HepG2 (cell line): ENCODE measurements at regions not wholly inside any gene's neighbourhood (a gene's known extent, or its start where the extent isn't known, plus 50 kb on each side); places are given as distances from the start of the nearest gene placed in this dataset.

ENCODE experiments used
- ATAC-seq: fragments of 200-7000 bp; cut with Tn5 transposase; 3 replicates; pipeline ENCODE4 v1.9.1; 2020; ENCODE audit warnings: mild to moderate bottlenecking, moderate library complexity
- BruUV-seq: library from RNA; stranded (reverse); fragments of 400-500 nt; replicated peaks from 2 replicates; lab custom pipeline; 2021; lab: Mats Ljungman, UMichigan
- CTCF ChIA-PET: fragments of 300-600 bp; formaldehyde crosslinking; extraction: SDS; loops from one replicate; lab custom pipeline; 2021; ENCODE audit warnings: low total read pairs, inconsistent platforms, low intra/inter-chr PET ratio; lab: Yijun Ruan, JAX
- POLR2A ChIA-PET: fragments of 350-600 bp; sonication (Branson Sonifier 250); formaldehyde crosslinking; loops from one replicate; lab custom pipeline; 2020; ENCODE audit warnings: antibody characterized with exemption, inconsistent platforms; lab: Yijun Ruan, JAX
- DNase-seq: peaks from one replicate; pipeline ENCODE4 v3.0.0-alpha.2; 2015; ENCODE audit warnings: low spot score
- FAIRE-seq: peaks from 3 replicates; lab custom pipeline; 2011; peaks lifted over from hg19 to GRCh38; lab: Jason Lieb, UNC
- H2AFZ ChIP-seq: one replicate; pipeline ENCODE4 v1.6.1; 2011; ENCODE audit warnings: low read length, inconsistent platforms
- H3K27ac ChIP-seq: fragments of 300-600 bp; 3 replicates; pipeline ENCODE4 v1.8.0; 2011; ENCODE audit warnings: mixed run types, mild to moderate bottlenecking, mixed read lengths, low read length, inconsistent platforms; ENCODE audit not compliant: insufficient read depth; ENCODE audit errors: extremely low read length
- H3K27me3 ChIP-seq, 2 experiments: fragments of 200-600 bp in 1 of 2; 2 replicates in 1 of 2; 3 replicates in 1 of 2; pipeline versions ENCODE4 v1.6.0 to v1.8.0; 2011; ENCODE audit warnings: low read length in 2 of 2, mild to moderate bottlenecking in 2 of 2, moderate library complexity in 2 of 2, inconsistent platforms in 1 of 2; ENCODE audit not compliant: insufficient read depth in 2 of 2, control insufficient read depth in 1 of 2
- H3K36me3 ChIP-seq, 2 experiments: fragments of 200-600 bp in 1 of 2; replicated peaks in 1 of 2; 2 replicates in 1 of 2; 3 replicates in 1 of 2; pipeline versions ENCODE4 v1.5.1 to v1.8.0; 2011; ENCODE audit warnings: low read length in 2 of 2, inconsistent platforms in 1 of 2; ENCODE audit not compliant: insufficient read depth in 2 of 2, control insufficient read depth in 1 of 2
- H3K4me1 ChIP-seq: 2 replicates; pipeline ENCODE4 v1.5.1; 2012; ENCODE audit warnings: low read length, inconsistent platforms; ENCODE audit not compliant: insufficient read depth
- H3K4me2 ChIP-seq: 2 replicates; pipeline ENCODE4 v1.6.0; 2011; ENCODE audit warnings: low read depth, low read length, inconsistent platforms
- H3K4me3 ChIP-seq, 3 experiments: fragments of 200-600 bp in 1 of 3; sonication (generic), shearing (Covaris generic) in 1 of 3; replicated peaks in 1 of 3; 2 replicates each; pipeline ENCODE4 v1.5.1; 2011 to 2016; ENCODE audit warnings: low read length in 3 of 3, inconsistent platforms in 2 of 3, low read depth in 2 of 3, mild to moderate bottlenecking in 2 of 3, control low read depth in 1 of 3, mixed read lengths in 1 of 3; ENCODE audit not compliant: insufficient read depth in 1 of 3
- H3K79me2 ChIP-seq: one replicate; pipeline ENCODE4 v1.6.1; 2011; ENCODE audit warnings: low read length, inconsistent platforms; ENCODE audit not compliant: insufficient read depth
- H3K9ac ChIP-seq: 2 replicates; pipeline ENCODE4 v1.6.0; 2011; ENCODE audit warnings: mild to moderate bottlenecking, low read depth, low read length, inconsistent platforms; ENCODE audit not compliant: insufficient read depth
- H3K9me3 ChIP-seq: 2 replicates; pipeline ENCODE4 v1.5.1; 2012; ENCODE audit warnings: mild to moderate bottlenecking, low read length
- H4K20me1 ChIP-seq: 2 replicates; pipeline ENCODE4 v1.6.0; 2011; ENCODE audit warnings: inconsistent platforms, mild to moderate bottlenecking, low read length, moderate library complexity; ENCODE audit not compliant: insufficient read depth
- BRCA1 ChIP-seq: sonication (generic); formaldehyde crosslinking; IDR thresholded peaks from 2 replicates; pipeline ENCODE4 v1.4.0; 2020; ENCODE audit warnings: missing genetic modification reagents
- CTCF ChIP-seq: sonication (generic); formaldehyde crosslinking; IDR thresholded peaks from 2 replicates; pipeline ENCODE4 v1.5.0; 2020; ENCODE audit warnings: mild to moderate bottlenecking, missing genetic modification reagents, moderate library complexity
- HDAC2 ChIP-seq: sonication (generic); formaldehyde crosslinking; IDR thresholded peaks from 2 replicates; pipeline ENCODE4 v1.4.0; 2020; ENCODE audit warnings: missing genetic modification reagents
- KAT7 ChIP-seq: IDR thresholded peaks from 2 replicates; pipeline ENCODE4 v1.6.1; 2018; ENCODE audit warnings: borderline replicate concordance, missing compliant biosample characterization
- PAF1 ChIP-seq: IDR thresholded peaks from 2 replicates; pipeline ENCODE4 v1.6.1; 2016; ENCODE audit warnings: missing genetic modification reagents, missing compliant biosample characterization
- PAWR ChIP-seq: sonication (generic); formaldehyde crosslinking; IDR thresholded peaks from 2 replicates; pipeline ENCODE4 v1.4.0; 2020; ENCODE audit warnings: missing genetic modification reagents, mild to moderate bottlenecking, borderline replicate concordance
- PCBP1 ChIP-seq: fragments of 200-400 bp; formaldehyde crosslinking; IDR thresholded peaks from 2 replicates; pipeline ENCODE4 v1.6.1; 2017; ENCODE audit warnings: mild to moderate bottlenecking, low read depth, low read length, borderline replicate concordance
- RAD21 ChIP-seq: fragments of 450-650 bp; formaldehyde crosslinking; IDR thresholded peaks from 2 replicates; pipeline ENCODE4 v1.5.0; 2020; ENCODE audit warnings: mild to moderate bottlenecking
- ZBTB49 ChIP-seq: sonication (generic); formaldehyde crosslinking; IDR thresholded peaks from 2 replicates; pipeline ENCODE4 v1.4.0; 2020; ENCODE audit warnings: missing genetic modification reagents, borderline replicate concordance
- ZNF143 ChIP-seq: sonication (generic); formaldehyde crosslinking; IDR thresholded peaks from 2 replicates; pipeline ENCODE4 v1.4.0; 2020; ENCODE audit warnings: missing genetic modification reagents
- ZNF431 ChIP-seq: sonication (generic); formaldehyde crosslinking; IDR thresholded peaks from 2 replicates; pipeline ENCODE4 v1.9.0; 2022; ENCODE audit warnings: missing genetic modification reagents, low read depth, mild to moderate bottlenecking, borderline replicate concordance
- ZNF580 ChIP-seq: IDR thresholded peaks from 2 replicates; pipeline ENCODE4 v1.6.1; 2016; ENCODE audit warnings: low read depth, borderline replicate concordance
- ZNF879 ChIP-seq: sonication (generic); formaldehyde crosslinking; IDR thresholded peaks from 2 replicates; pipeline ENCODE4 v1.8.1; 2023; ENCODE audit warnings: missing genetic modification reagents
- WGBS: methylation state at CpG from one replicate; pipeline ENCODE4 v1.1.6; 2017; ENCODE audit warnings: low lambda C conversion rate; 5-methylcytosine and 5-hydroxymethylcytosine counted together
- in situ Hi-C: cut with HindIII; loops from 2 replicates; pipeline ENCODE4 v1.10.0; 2017; ENCODE audit warnings: low pct_unique_long_range_greater_than_20kb; ENCODE audit not compliant: extremely low pct_ligation_motif_present
- intact Hi-C: fragments of 100-400 bp; cut with micrococcal nuclease; formaldehyde crosslinking; loops from one replicate; pipeline ENCODE4 v1.10.0; 2022; ENCODE audit not compliant: unreplicated experiment

GRCh38 chr11:11029027-11029426 is 171.2 kb upstream of the ZBED5 start:
- Histone ChIP-seq H3K4me1 (no peaks in the 10 kb centered on the region), H3K9me3 (no peaks in the 10 kb centered on the region), H4K20me1 (no peaks in the 10 kb centered on the region), H3K4me3 (no peak overlapping the region), H3K4me2 (no peak overlapping the region), H3K9ac (no peak overlapping the region), H3K79me2 (no peaks in the 10 kb centered on the region), H3K27ac (no peak overlapping the region), H3K27me3 (0 out of 5 replicates have a peak, but pooled peaks cover 0 to 3% of the 10 kb centered on the region in 2 experiments), H3K36me3 (no peaks in the 10 kb centered on the region), H2AFZ (no peak overlapping the region)
- BruUV-seq, result no TSS peak
- TF ChIP-seq HDAC2 (no peak), PCBP1 (no peak), PAWR (CRISPR knock-in tag) (no peak)
- no peak for DNase-seq
- CTCF ChIA-PET, result interaction anchor here (0.7 to 1.3 kb wide), 3 partner anchors 759 to 761 kb away, joined by 3 to 12 read pairs (median 4); no protein-coding TSS in a partner anchor
- 10% methylated on average over 3 of the region's 3 CpGs for WGBS
- intact Hi-C loops, result loop anchor here (2.0 kb wide), 1 partner anchor 128 kb away; no protein-coding TSS in a partner anchor
- no peak for ATAC-seq
- POLR2A ChIA-PET, result no interaction called here
- in situ Hi-C loops, result loop anchor here (5.0 to 10.0 kb wide), 2 partner anchors 236 to 758 kb away; no protein-coding TSS in a partner anchor
- FAIRE-seq, result no peak

GRCh38 chr11:11028017-11028692 is 170.3 kb upstream of the ZBED5 start:
- POLR2A ChIA-PET, result interaction anchor here (1.1 kb wide), 1 partner anchor 219 kb away, joined by 3 read pairs; the partner anchor contains the start of gene EIF4G2
- BruUV-seq, result no TSS peak
- CTCF ChIA-PET, result interaction anchor here (1.2 to 1.3 kb wide), 3 partner anchors 758 to 762 kb away, joined by 4 to 12 read pairs (median 7); no protein-coding TSS in a partner anchor
- Histone ChIP-seq H3K79me2 (no peaks in the 10 kb centered on the region), H3K4me2 (no peak overlapping the region), H3K9ac (no peak overlapping the region), H2AFZ (no peak overlapping the region), H3K27me3 (0 out of 5 replicates have a peak, but pooled peaks cover 0 to 3% of the 10 kb centered on the region in 2 experiments), H3K4me1 (no peaks in the 10 kb centered on the region), H3K9me3 (no peaks in the 10 kb centered on the region), H3K4me3 (no peak overlapping the region), H3K36me3 (no peaks in the 10 kb centered on the region), H3K27ac (no peak overlapping the region), H4K20me1 (no peaks in the 10 kb centered on the region)
- peak; percentile 34 for DNase-seq
- under 1% methylated on average over 5 of the region's 5 CpGs for WGBS
- FAIRE-seq, result peak; percentile 26
- in situ Hi-C loops, result loop anchor here (5.0 to 10.0 kb wide), 2 partner anchors 237 to 759 kb away; no protein-coding TSS in a partner anchor
- intact Hi-C loops, result loop anchor here (1.0 to 2.0 kb wide), 2 partner anchors 129 to 759 kb away; no protein-coding TSS in a partner anchor
- ATAC-seq, result peak; percentile 94
- TF ChIP-seq ZNF580 (CRISPR knock-in tag), result no peak
- TF ChIP-seq ZNF879 (CRISPR knock-in tag), result no peak
- no peak for TF ChIP-seq ZBTB49 (CRISPR knock-in tag)
- TF ChIP-seq PAF1, result no peak
- peak; percentile 79 for TF ChIP-seq CTCF (CRISPR knock-in tag)
- no peak for TF ChIP-seq BRCA1 (CRISPR knock-in tag)
- no peak for TF ChIP-seq ZNF431 (CRISPR knock-in tag)
- 0 out of 2 replicates have a peak, but pooled peaks have one; percentile 16 for TF ChIP-seq RAD21 (CRISPR knock-in tag)
- no peak for TF ChIP-seq ZNF143 (CRISPR knock-in tag)
- no peak for TF ChIP-seq KAT7 (CRISPR knock-in tag)
